Liver (tissue), 8 donors: ENCODE measurements at regions not wholly inside any gene's neighbourhood (a gene's known extent, or its start where the extent isn't known, plus 50 kb on each side); places are given as distances from the start of the nearest gene placed in this dataset.

Experiments
- DNase-seq: peaks from one replicate; pipeline ENCODE4 v3.0.0-alpha.2; 2017; ENCODE audit warnings: low spot score
- H3K27ac ChIP-seq, 2 donors: one replicate each; pipeline ENCODE4 v1.7.0; 2013; ENCODE audit warnings: inconsistent platforms in 2 of 2, low read length in 2 of 2, control low read depth in 1 of 2, low read depth in 1 of 2, mild to moderate bottlenecking in 1 of 2
- H3K27me3 ChIP-seq, 4 donors: one replicate each; pipeline versions ENCODE4 v1.6.1 to v1.7.0; 2013; ENCODE audit warnings: low read length in 3 of 4, inconsistent platforms in 1 of 4, mild to moderate bottlenecking in 1 of 4, moderate library complexity in 1 of 4; ENCODE audit not compliant: control insufficient read depth in 4 of 4, insufficient read depth in 4 of 4
- H3K36me3 ChIP-seq, 4 donors: one replicate each; pipeline versions ENCODE4 v1.6.1 to v1.7.0; 2013; ENCODE audit warnings: low read length in 3 of 4, mild to moderate bottlenecking in 3 of 4, low read depth in 1 of 4, moderate library complexity in 1 of 4; ENCODE audit not compliant: control insufficient read depth in 4 of 4, insufficient read depth in 3 of 4
- H3K4me1 ChIP-seq, 4 donors: one replicate each; pipeline versions ENCODE4 v1.6.1 to v1.7.0; 2013; ENCODE audit warnings: low read length in 3 of 4, mild to moderate bottlenecking in 3 of 4, moderate library complexity in 1 of 4; ENCODE audit not compliant: control insufficient read depth in 4 of 4, insufficient read depth in 4 of 4
- H3K4me3 ChIP-seq, 3 donors: one replicate each; pipeline versions ENCODE4 v1.6.1 to v1.7.0; 2013; ENCODE audit warnings: low read length in 3 of 3, control low read depth in 1 of 3, low read depth in 1 of 3, mild to moderate bottlenecking in 1 of 3
- H3K9ac ChIP-seq, 2 donors: one replicate each; pipeline ENCODE4 v1.7.0; 2013; ENCODE audit warnings: low read length in 2 of 2, mild to moderate bottlenecking in 2 of 2, moderate library complexity in 2 of 2, control low read depth in 1 of 2, low read depth in 1 of 2
- H3K9me3 ChIP-seq, 4 donors: one replicate each; pipeline versions ENCODE4 v1.6.1 to v1.7.0; 2013; ENCODE audit warnings: low read length in 3 of 4; ENCODE audit not compliant: control insufficient read depth in 4 of 4
- ATF3 ChIP-seq: IDR thresholded peaks from 2 replicates; pipeline ENCODE4 v1.6.1; 2016; ENCODE audit warnings: antibody characterized with exemption
- CTCF ChIP-seq: fragments of 150-350 bp; IDR thresholded peaks from 2 replicates; pipeline ENCODE4 v1.5.1; 2017; ENCODE audit warnings: improper control_type of control experiment, low read depth, low read length; ENCODE audit not compliant: missing input control
- EGR1 ChIP-seq, 2 donors: IDR thresholded peaks; 2 replicates each; pipeline ENCODE4 v1.6.1; 2016 to 2018; ENCODE audit warnings: antibody characterized with exemption in 2 of 2, low read depth in 2 of 2
- FOXA1 ChIP-seq: IDR thresholded peaks from 2 replicates; pipeline ENCODE4 v1.6.1; 2016; ENCODE audit warnings: antibody characterized with exemption
- FOXA2 ChIP-seq: IDR thresholded peaks from 2 replicates; pipeline ENCODE4 v1.6.1; 2016; ENCODE audit warnings: antibody characterized with exemption
- GABPA ChIP-seq, 2 donors: IDR thresholded peaks in 1 of 2; conservative IDR thresholded peaks in 1 of 2; 2 replicates each; pipeline ENCODE4 v1.6.1; 2016; ENCODE audit warnings: antibody characterized with exemption in 2 of 2, mild to moderate bottlenecking in 1 of 2, moderate library complexity in 1 of 2
- HNF4A ChIP-seq, 2 donors: conservative IDR thresholded peaks; 2 replicates each; pipeline ENCODE4 v1.6.1; 2016; ENCODE audit warnings: antibody characterized with exemption in 2 of 2, mild to moderate bottlenecking in 2 of 2
- HNF4G ChIP-seq: IDR thresholded peaks from 2 replicates; pipeline ENCODE4 v1.6.1; 2016; ENCODE audit warnings: antibody characterized with exemption
- JUND ChIP-seq, 2 donors: IDR thresholded peaks; 2 replicates each; pipeline ENCODE4 v1.6.1; 2016; ENCODE audit warnings: antibody characterized with exemption in 2 of 2
- MAX ChIP-seq: IDR thresholded peaks from 2 replicates; pipeline ENCODE4 v1.6.1; 2016; ENCODE audit warnings: antibody characterized with exemption
- NR2F2 ChIP-seq: IDR thresholded peaks from 2 replicates; pipeline ENCODE4 v1.6.1; 2016; ENCODE audit warnings: antibody characterized with exemption
- RAD21 ChIP-seq, 2 donors: IDR thresholded peaks; 2 replicates each; pipeline ENCODE4 v1.6.1; 2016; ENCODE audit warnings: antibody characterized with exemption in 2 of 2, mild to moderate bottlenecking in 2 of 2
- REST ChIP-seq: IDR thresholded peaks from 2 replicates; pipeline ENCODE4 v1.6.1; 2016; ENCODE audit warnings: antibody characterized with exemption, mild to moderate bottlenecking
- RXRA ChIP-seq, 2 donors: IDR thresholded peaks; 2 replicates each; pipeline ENCODE4 v1.6.1; 2017 to 2018; ENCODE audit warnings: antibody characterized with exemption in 2 of 2, mild to moderate bottlenecking in 1 of 2
- SP1 ChIP-seq: IDR thresholded peaks from 2 replicates; pipeline ENCODE4 v1.6.1; 2018; ENCODE audit warnings: antibody characterized with exemption, mild to moderate bottlenecking
- TAF1 ChIP-seq: conservative IDR thresholded peaks from 2 replicates; pipeline ENCODE4 v1.6.1; 2016; ENCODE audit warnings: antibody characterized with exemption, mild to moderate bottlenecking
- YY1 ChIP-seq: IDR thresholded peaks from 2 replicates; pipeline ENCODE4 v1.6.1; 2016; ENCODE audit warnings: antibody characterized with exemption, mild to moderate bottlenecking
- ZBTB33 ChIP-seq: IDR thresholded peaks from 2 replicates; pipeline ENCODE4 v1.6.1; 2016; ENCODE audit warnings: antibody characterized with exemption
- WGBS: extraction: QIAGEN DNeasy Blood & Tissue Kit; methylation state at CpG from one replicate; pipeline ENCODE4 v1.1.7; 2013; 5-methylcytosine and 5-hydroxymethylcytosine counted together
- donor health status: healthy.
- donor health status: healthy.
- donor health status: healthy.
- donor health status: healthy.
- donor health status: healthy.

- H3K9ac ChIP-seq = no peak overlapping the region
- H3K27ac ChIP-seq = no peak overlapping the region
- no peaks in the 10 kb centered on the region for H3K27me3 ChIP-seq
- H3K4me1 ChIP-seq = peaks cover 2 to 29% (median 23%) of the 10 kb centered on the region in 4 donors
- H3K9me3 ChIP-seq = no peaks in the 10 kb centered on the region
- WGBS = 29% methylated on average over 3 of the region's 3 CpGs
- peak; percentile 97 to 100 for TF ChIP-seq RXRA (IDR thresholded peaks at IDR 0.05)
- no peak for TF ChIP-seq ATF3
- TF ChIP-seq FOXA2 = no peak
- TF ChIP-seq EGR1 (IDR thresholded peaks at IDR 0.05; ENCODE audit: low read depth in 2 of 2) = no peak
- TF ChIP-seq SP1 = peak; percentile 95
- TF ChIP-seq HNF4A (conservative IDR thresholded peaks at IDR 0.05) = peak; percentile 87 to 94
- TF ChIP-seq YY1 = peak; percentile 19
- TF ChIP-seq TAF1 = no peak
- peak; percentile 75 for TF ChIP-seq HNF4G
- peak; percentile 52 for TF ChIP-seq MAX
- no peak for TF ChIP-seq CTCF
- TF ChIP-seq ZBTB33 = no peak
- peak; percentile 45 to 50 for TF ChIP-seq JUND (IDR thresholded peaks at IDR 0.05)
- no peak for TF ChIP-seq REST
- TF ChIP-seq FOXA1 = no peak
- peak; percentile 100 for TF ChIP-seq NR2F2
- TF ChIP-seq GABPA (IDR thresholded peaks at IDR 0.05 in 1 of 2, conservative IDR thresholded peaks at IDR 0.05 in 1 of 2) = no peak
- peak; percentile 47 to 60 for TF ChIP-seq RAD21 (IDR thresholded peaks at IDR 0.05)
- H3K4me3 ChIP-seq = no peak overlapping the region
- no peaks in the 10 kb centered on the region for H3K36me3 ChIP-seq
- no peak for DNase-seq
These were observed 288.7 kb upstream of the USP25 start for GRCh38 chr21:15441060-15441493.
